Smooth muscle cell (in vitro differentiated cells): ENCODE measurements at regions not wholly inside any gene's neighbourhood (a gene's known extent, or its start where the extent isn't known, plus 50 kb on each side); places are given as distances from the start of the nearest gene placed in this dataset.
"Not testable (repeated sequence)": the region's sequence is repeated elsewhere in the genome, so short reads cannot be mapped to it uniquely, and the experiment has no call there.

ENCODE experiments used
- DNase-seq: peaks from one replicate; lab custom pipeline; 2025; ENCODE audit not compliant: unreplicated experiment; lab: John Stamatoyannopoulos, UW
- H2AFZ ChIP-seq: fragments of 200-600 bp; sonication (generic); 2 replicates; pipeline ENCODE4 v1.6.0; 2016; ENCODE audit warnings: antibody characterized with exemption, low read depth, mild to moderate bottlenecking
- H3F3A ChIP-seq: fragments of 200-600 bp; sonication (generic); 2 replicates; pipeline ENCODE4 v1.6.0; 2017; ENCODE audit warnings: antibody characterized with exemption, low read depth
- H3K27ac ChIP-seq: fragments of 200-600 bp; sonication (generic); 2 replicates; pipeline ENCODE4 v1.5.1; 2016; ENCODE audit warnings: low read depth, mild to moderate bottlenecking
- H3K27me3 ChIP-seq: fragments of 200-600 bp; sonication (generic); 2 replicates; pipeline ENCODE4 v1.6.1; 2016; ENCODE audit warnings: low read depth, mild to moderate bottlenecking
- H3K36me3 ChIP-seq: fragments of 200-600 bp; sonication (generic); 2 replicates; pipeline ENCODE4 v1.5.1; 2016; ENCODE audit warnings: low read depth
- H3K4me1 ChIP-seq: fragments of 200-600 bp; sonication (generic); 2 replicates; pipeline ENCODE4 v1.5.1; 2016; ENCODE audit warnings: low read depth
- H3K4me2 ChIP-seq: fragments of 200-600 bp; sonication (generic); 2 replicates; pipeline ENCODE4 v1.6.0; 2016; ENCODE audit warnings: mild to moderate bottlenecking
- H3K4me3 ChIP-seq: fragments of 200-600 bp; sonication (generic); 2 replicates; pipeline ENCODE4 v1.5.1; 2016; ENCODE audit warnings: mild to moderate bottlenecking
- H3K79me2 ChIP-seq: fragments of 200-600 bp; sonication (generic); 2 replicates; pipeline ENCODE4 v1.6.0; 2016; ENCODE audit warnings: low read depth, mild to moderate bottlenecking
- H3K9ac ChIP-seq: fragments of 200-600 bp; sonication (generic); 2 replicates; pipeline ENCODE4 v1.6.0; 2016; ENCODE audit warnings: low read depth
- H3K9me3 ChIP-seq: fragments of 200-600 bp; sonication (generic); replicated peaks from 2 replicates; pipeline ENCODE4 v1.5.1; 2016; ENCODE audit warnings: low read depth
- H4K20me1 ChIP-seq: fragments of 200-600 bp; sonication (generic); 2 replicates; pipeline ENCODE4 v1.6.0; 2016; ENCODE audit warnings: low read depth
- WGBS: methylation state at CpG from one replicate; pipeline ENCODE4 v1.1.7; 2016; ENCODE audit warnings: low lambda C conversion rate; 5-methylcytosine and 5-hydroxymethylcytosine counted together
- TF ChIP-seq, protein P1 (sequence below): fragments of 200-600 bp; sonication (generic); IDR thresholded peaks from 2 replicates; pipeline ENCODE4 v1.5.1; 2017; ENCODE audit warnings: borderline replicate concordance, mild to moderate bottlenecking, antibody characterized with exemption; ENCODE audit not compliant: insufficient read depth, poor library complexity, severe bottlenecking

DNA sequence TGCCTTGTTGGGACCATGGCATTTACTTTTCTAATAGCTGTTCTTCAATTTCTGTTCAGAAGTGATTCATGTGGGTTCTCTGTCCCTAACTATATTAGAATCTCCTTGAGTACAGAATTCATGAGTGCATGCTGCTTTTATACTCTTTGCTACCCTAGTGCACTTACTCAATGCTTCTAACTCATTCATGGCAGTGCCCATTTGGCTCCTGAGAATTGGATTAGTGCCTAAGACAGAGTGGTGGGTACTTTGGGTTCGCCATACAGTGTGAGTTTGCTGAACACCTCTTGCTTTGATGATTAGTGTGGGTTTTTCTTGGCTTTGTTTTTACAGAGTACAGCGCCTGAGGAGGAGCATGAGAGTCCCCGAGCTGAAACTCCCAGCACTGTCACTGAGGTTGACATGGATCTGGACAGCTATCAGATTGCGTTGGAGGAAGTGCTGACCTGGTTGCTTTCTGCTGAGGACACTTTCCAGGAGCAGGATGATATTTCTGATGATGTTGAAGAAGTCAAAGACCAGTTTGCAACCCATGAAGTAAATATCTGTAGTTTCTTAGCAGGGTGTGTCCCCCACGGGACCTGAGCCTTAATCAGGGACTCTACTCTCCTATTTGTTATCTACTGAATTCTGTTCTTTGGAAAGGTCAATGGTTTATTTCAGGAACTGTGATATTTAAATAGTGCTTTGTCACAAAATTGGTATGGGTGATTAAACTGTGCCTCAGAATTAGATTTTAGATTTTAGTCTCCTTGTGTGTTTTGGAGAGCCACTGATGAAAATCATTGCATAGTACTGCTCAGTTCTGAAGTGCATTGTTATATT, 150.7 kb downstream of the UTRN start:
- no peak overlapping the region for H3K27ac ChIP-seq
- 97% methylated on average over 5 of the region's 5 CpGs for whole genome bisulfite sequencing
- H3K9me3 ChIP-seq: no peaks in the 10 kb centered on the region
- H4K20me1 ChIP-seq: no peaks in the 10 kb centered on the region
- peaks cover 9% of the 10 kb centered on the region for H3K36me3 ChIP-seq
- H3K4me2 ChIP-seq: no peak overlapping the region
- no peaks in the 10 kb centered on the region for H3K27me3 ChIP-seq
- no peaks in the 10 kb centered on the region for H3K4me1 ChIP-seq
- no peak overlapping the region for H3K9ac ChIP-seq
- no peak overlapping the region for H2AFZ ChIP-seq
- TF ChIP-seq, protein P1, sequence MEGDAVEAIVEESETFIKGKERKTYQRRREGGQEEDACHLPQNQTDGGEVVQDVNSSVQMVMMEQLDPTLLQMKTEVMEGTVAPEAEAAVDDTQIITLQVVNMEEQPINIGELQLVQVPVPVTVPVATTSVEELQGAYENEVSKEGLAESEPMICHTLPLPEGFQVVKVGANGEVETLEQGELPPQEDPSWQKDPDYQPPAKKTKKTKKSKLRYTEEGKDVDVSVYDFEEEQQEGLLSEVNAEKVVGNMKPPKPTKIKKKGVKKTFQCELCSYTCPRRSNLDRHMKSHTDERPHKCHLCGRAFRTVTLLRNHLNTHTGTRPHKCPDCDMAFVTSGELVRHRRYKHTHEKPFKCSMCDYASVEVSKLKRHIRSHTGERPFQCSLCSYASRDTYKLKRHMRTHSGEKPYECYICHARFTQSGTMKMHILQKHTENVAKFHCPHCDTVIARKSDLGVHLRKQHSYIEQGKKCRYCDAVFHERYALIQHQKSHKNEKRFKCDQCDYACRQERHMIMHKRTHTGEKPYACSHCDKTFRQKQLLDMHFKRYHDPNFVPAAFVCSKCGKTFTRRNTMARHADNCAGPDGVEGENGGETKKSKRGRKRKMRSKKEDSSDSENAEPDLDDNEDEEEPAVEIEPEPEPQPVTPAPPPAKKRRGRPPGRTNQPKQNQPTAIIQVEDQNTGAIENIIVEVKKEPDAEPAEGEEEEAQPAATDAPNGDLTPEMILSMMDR: no peak
- H3K79me2 ChIP-seq: no peaks in the 10 kb centered on the region
- DNase-seq: no peak
- H3F3A ChIP-seq: no peaks in the 10 kb centered on the region
- no peak overlapping the region for H3K4me3 ChIP-seq

- no peak for DNase-seq
- 99% methylated on average over 4 of the region's 4 CpGs for WGBS
- Histone ChIP-seq H3K4me3 (no peak overlapping the region), H3K9me3 (no peaks in the 10 kb centered on the region), H3K9ac (no peak overlapping the region), H2AFZ (no peak overlapping the region), H3K4me1 (no peaks in the 10 kb centered on the region), H3K36me3 (peaks cover 18% of the 10 kb centered on the region), H3K79me2 (no peaks in the 10 kb centered on the region), H3K4me2 (no peak overlapping the region), H3F3A (no peaks in the 10 kb centered on the region), H3K27ac (no peak overlapping the region), H4K20me1 (no peaks in the 10 kb centered on the region), H3K27me3 (no peaks in the 10 kb centered on the region)
- TF ChIP-seq, protein P1: no peak
These were observed 152.0 kb downstream of the UTRN start for GRCh38 chr6:144437105-144437504.

- Histone ChIP-seq H3K36me3 (peaks cover 18% of the 10 kb centered on the region), H3K27ac (no peak overlapping the region), H3K27me3 (no peaks in the 10 kb centered on the region), H3K9me3 (no peaks in the 10 kb centered on the region), H3K4me2 (no peak overlapping the region), H2AFZ (no peak overlapping the region), H3F3A (no peaks in the 10 kb centered on the region), H3K79me2 (no peaks in the 10 kb centered on the region), H3K9ac (no peak overlapping the region), H4K20me1 (no peaks in the 10 kb centered on the region), H3K4me1 (no peaks in the 10 kb centered on the region), H3K4me3 (no peak overlapping the region)
- DNase-seq: no peak
- TF ChIP-seq, protein P1: no peak
- 100% methylated on average over 1 of the region's 1 CpG for WGBS
These were observed 153.0 kb downstream of the UTRN start for GRCh38 chr6:144438103-144438502.

DNA sequence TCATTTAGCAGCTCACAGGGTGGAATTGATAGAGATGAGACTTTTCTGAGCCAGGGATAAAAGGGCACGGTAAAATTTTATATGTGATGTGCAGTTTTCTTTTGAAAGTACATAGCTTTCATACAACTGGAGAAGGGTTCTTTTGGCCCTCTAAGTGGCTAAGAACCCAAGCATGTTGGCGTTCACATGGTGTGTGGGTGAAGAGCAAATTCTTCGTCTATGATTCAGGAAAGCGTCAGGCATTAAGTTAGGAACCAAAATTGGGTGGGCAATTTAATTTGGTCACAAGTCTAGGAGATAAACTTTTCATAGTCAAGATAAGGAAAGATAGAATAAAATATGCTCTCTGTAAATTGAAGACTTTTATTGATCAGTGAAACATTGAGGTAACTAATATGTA, 153.9 kb downstream of the UTRN start:
- WGBS: 74% methylated on average over 4 of the region's 4 CpGs
- H3K36me3 ChIP-seq: peaks cover 18% of the 10 kb centered on the region

GRCh38 chr6:144441801-144442200, 156.7 kb downstream of the UTRN start:
- not testable (repeated sequence) for H3K27me3 ChIP-seq, H3K4me2 ChIP-seq, H4K20me1 ChIP-seq, H3K4me3 ChIP-seq, H3K9me3 ChIP-seq, H3F3A ChIP-seq, H3K79me2 ChIP-seq, H2AFZ ChIP-seq, H3K9ac ChIP-seq, H3K4me1 ChIP-seq, H3K27ac ChIP-seq, DNase-seq
- H3K36me3 ChIP-seq: peaks cover 18% of the 10 kb centered on the region
- 98% methylated on average over 3 of the region's 3 CpGs for WGBS

More for the DNA sequence above, 153.9 kb downstream of the UTRN start:
- Histone ChIP-seq H3F3A (no peaks in the 10 kb centered on the region), H3K27me3 (no peaks in the 10 kb centered on the region), H3K27ac (no peak overlapping the region), H3K79me2 (no peaks in the 10 kb centered on the region), H4K20me1 (no peaks in the 10 kb centered on the region), H3K4me1 (no peaks in the 10 kb centered on the region), H3K4me2 (no peak overlapping the region), H3K9me3 (no peaks in the 10 kb centered on the region), H2AFZ (no peak overlapping the region), H3K9ac (no peak overlapping the region), H3K4me3 (no peak overlapping the region)
- no peak for DNase-seq
- TF ChIP-seq, protein P1: no peak
